Thyroid gland (tissue), 4 donors: ENCODE measurements at regions not wholly inside any gene's neighbourhood (a gene's known extent, or its start where the extent isn't known, plus 50 kb on each side); places are given as distances from the start of the nearest gene placed in this dataset.

Experiments used
- POLR2A ChIP-seq, 2 donors: fragments of 450-650 bp; IDR thresholded peaks; one replicate each; pipeline ENCODE4 v1.6.1; 2017; ENCODE audit warnings: antibody characterized with exemption in 2 of 2, mild to moderate bottlenecking in 2 of 2, moderate library complexity in 1 of 2
- TF ChIP-seq, protein P1 (sequence below), 6 experiments: fragments of 200-600 bp in 3 of 6; fragments of 450-650 bp in 3 of 6; sonication (generic) in 3 of 6; IDR thresholded peaks; one replicate each; pipeline ENCODE4 v1.5.1; 2016 to 2019; ENCODE audit warnings: antibody characterized with exemption in 6 of 6, mild to moderate bottlenecking in 2 of 6, inconsistent platforms in 1 of 6, moderate library complexity in 1 of 6

DNA sequence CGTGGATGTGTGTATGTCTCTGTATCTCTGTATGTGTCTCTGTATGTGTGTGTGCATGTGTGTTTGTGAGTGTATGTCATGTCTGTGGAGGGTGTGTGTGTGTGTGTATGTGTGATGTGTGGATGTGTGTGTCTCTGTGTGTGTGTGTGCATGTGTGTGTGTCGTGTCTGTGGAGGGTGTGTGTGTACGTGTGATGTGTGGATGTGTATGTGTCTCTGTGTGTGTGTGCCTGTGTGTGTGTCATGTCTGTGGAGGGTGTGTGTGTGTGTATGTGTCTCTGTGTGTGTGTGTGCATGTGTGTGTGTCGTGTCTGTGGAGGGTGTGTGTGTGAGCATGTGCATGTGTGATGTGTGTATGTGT is 51.6 kb upstream of the ADRA2C start:
- TF ChIP-seq, protein P1, sequence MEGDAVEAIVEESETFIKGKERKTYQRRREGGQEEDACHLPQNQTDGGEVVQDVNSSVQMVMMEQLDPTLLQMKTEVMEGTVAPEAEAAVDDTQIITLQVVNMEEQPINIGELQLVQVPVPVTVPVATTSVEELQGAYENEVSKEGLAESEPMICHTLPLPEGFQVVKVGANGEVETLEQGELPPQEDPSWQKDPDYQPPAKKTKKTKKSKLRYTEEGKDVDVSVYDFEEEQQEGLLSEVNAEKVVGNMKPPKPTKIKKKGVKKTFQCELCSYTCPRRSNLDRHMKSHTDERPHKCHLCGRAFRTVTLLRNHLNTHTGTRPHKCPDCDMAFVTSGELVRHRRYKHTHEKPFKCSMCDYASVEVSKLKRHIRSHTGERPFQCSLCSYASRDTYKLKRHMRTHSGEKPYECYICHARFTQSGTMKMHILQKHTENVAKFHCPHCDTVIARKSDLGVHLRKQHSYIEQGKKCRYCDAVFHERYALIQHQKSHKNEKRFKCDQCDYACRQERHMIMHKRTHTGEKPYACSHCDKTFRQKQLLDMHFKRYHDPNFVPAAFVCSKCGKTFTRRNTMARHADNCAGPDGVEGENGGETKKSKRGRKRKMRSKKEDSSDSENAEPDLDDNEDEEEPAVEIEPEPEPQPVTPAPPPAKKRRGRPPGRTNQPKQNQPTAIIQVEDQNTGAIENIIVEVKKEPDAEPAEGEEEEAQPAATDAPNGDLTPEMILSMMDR (IDR thresholded peaks at IDR 0.05), result no peak
- no peak for TF ChIP-seq POLR2A (IDR thresholded peaks at IDR 0.05)
